ENCODE measurements at regions not wholly inside any gene's neighbourhood (a gene's known extent, or its start where the extent isn't known, plus 50 kb on each side); places are given as distances from the start of the nearest gene placed in this dataset.

DNA sequence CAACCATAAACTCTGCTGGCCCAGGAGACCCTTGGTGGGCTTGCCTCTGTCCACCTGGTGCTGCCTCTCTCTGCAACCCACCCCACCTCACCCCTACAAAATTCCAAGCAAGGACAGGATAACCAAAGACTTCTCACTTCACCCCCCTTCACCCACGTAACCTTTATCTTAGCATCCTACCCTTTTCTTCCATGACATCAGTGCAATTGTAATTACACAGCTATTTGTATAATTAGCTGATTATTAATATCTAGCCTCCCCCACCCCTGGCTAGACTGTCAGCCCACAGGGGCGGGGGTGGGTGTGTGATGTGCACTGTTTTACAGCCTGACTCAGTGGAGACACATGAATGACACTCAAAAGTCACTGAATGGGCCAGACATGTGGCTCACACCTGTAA lies 262.2 kb downstream of the MRTFB start:
- DNase-seq (no peak), ATAC-seq (no peak)
- Histone ChIP-seq H3K9me3 (no peaks in the 10 kb centered on the region), H3K36me3 (ENCODE audit: low read depth) (no peaks in the 10 kb centered on the region), H3K4me3 (no peak overlapping the region), H3K4me1 (ENCODE audit: low read depth) (no peaks in the 10 kb centered on the region)
- intact Hi-C loops (cut with DNase I, micrococcal nuclease): no loop called here
- TF ChIP-seq, protein P1, sequence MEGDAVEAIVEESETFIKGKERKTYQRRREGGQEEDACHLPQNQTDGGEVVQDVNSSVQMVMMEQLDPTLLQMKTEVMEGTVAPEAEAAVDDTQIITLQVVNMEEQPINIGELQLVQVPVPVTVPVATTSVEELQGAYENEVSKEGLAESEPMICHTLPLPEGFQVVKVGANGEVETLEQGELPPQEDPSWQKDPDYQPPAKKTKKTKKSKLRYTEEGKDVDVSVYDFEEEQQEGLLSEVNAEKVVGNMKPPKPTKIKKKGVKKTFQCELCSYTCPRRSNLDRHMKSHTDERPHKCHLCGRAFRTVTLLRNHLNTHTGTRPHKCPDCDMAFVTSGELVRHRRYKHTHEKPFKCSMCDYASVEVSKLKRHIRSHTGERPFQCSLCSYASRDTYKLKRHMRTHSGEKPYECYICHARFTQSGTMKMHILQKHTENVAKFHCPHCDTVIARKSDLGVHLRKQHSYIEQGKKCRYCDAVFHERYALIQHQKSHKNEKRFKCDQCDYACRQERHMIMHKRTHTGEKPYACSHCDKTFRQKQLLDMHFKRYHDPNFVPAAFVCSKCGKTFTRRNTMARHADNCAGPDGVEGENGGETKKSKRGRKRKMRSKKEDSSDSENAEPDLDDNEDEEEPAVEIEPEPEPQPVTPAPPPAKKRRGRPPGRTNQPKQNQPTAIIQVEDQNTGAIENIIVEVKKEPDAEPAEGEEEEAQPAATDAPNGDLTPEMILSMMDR (IDR thresholded peaks at IDR 0.05): no peak

DNA sequence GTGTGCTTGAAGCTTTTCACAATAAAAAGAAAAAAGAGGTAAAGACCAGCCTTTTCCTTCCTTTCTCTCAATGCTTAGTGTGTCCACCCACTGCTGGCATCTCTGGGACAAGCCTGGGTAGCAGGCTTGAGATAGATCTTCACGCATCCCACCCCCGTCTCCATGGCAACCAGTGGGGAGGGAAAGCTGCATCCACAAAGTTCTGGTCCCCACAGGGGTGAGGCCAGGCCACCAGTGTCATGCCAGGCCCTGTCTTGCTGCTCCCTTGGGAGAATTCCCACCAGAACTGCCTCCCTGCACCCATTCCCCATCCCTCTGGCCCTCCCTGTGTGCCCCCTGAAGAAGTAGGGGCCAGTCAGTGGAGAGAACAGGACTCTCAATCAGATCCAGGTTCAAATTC lies 259.9 kb downstream of the MRTFB start:
- no peak overlapping the region for H3K4me3 ChIP-seq
- no peaks in the 10 kb centered on the region for H3K4me1 ChIP-seq (ENCODE audit: low read depth)
- TF ChIP-seq, protein P1 (IDR thresholded peaks at IDR 0.05): no peak
- H3K36me3 ChIP-seq (ENCODE audit: low read depth): no peaks in the 10 kb centered on the region
- intact Hi-C loops (cut with DNase I, micrococcal nuclease): no loop called here
- ATAC-seq: no peak
- no peaks in the 10 kb centered on the region for H3K9me3 ChIP-seq
- no peak for DNase-seq

DNA sequence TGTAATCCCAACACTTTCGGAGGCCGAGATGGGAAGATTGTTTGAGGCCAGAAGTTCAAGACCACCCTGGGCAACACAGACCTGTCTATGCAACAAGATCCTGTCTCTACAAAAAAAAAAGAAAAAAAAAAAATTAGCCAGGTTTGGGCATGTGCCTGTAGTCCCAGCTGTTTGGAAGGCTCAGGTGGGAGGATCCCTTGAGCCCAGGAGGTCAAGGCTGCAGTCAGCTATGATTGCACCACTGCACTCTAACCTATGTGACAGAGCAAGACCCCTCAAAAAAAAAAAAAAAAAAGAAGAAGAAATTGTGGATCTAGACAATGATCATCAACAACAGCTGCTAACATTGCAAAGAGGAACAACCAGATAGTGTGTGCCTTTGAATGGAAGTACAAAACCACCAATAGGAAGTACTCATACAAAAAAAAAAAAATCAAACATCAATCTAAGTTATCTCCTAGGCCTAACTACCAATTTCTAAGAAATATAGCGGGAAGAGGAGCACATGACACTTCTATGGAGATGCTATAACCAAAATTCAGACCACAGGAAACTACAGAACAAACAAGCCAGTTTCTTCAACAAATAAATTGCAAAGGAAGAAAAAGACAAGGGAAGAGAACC lies 258.7 kb downstream of the MRTFB start:
- intact Hi-C loops (cut with DNase I, micrococcal nuclease): no loop called here
- Histone ChIP-seq H3K36me3 (ENCODE audit: low read depth) (no peaks in the 10 kb centered on the region), H3K4me3 (no peak overlapping the region), H3K9me3 (no peaks in the 10 kb centered on the region), H3K4me1 (ENCODE audit: low read depth) (no peaks in the 10 kb centered on the region)
- ATAC-seq (no peak), DNase-seq (no peak)
- TF ChIP-seq, protein P1 (IDR thresholded peaks at IDR 0.05): no peak

DNA sequence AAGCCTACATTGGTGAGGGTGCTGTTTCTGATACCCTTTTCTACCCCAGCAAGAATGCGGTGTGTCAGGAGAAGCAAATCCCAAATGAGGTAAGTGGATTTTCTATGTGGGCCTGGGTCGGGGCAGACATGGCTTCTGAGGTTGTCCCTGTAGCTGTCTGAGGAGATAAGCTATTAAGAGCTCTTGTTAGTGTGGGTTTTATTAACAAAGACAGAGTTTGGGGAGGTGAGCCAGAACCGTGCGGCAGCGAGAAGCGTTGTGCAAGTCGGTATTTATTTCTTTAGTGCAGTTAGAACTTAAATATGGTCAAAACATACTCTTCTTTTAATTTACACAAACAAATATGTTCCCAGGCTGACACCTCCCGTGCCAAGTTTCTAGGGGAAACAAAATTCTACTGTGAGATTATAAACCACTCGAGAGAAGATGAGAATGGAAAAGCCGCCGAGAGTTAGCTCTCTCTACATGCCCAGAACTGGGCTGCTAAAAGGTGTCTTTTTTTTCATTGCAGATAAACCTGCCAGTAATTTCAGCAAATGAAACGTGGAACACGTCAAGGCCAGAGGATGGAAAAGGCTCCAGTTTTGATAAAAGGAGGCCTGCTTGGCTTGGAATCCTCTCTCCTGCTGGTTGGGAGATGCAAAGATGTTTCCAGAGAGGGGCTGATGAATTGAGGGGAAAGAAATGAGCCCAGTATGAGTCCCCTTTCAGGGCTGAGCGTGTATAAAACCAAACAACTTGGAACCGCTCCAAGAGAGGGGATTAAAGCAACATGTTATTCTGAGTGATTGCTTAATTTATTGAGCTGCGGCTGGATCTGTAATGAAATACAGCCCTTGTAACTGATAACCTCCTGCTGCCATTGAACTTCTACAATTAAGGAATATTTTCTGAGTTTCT lies 254.6 kb downstream of the MRTFB start:
- ATAC-seq: no peak
- intact Hi-C loops (cut with DNase I, micrococcal nuclease): no loop called here

DNA sequence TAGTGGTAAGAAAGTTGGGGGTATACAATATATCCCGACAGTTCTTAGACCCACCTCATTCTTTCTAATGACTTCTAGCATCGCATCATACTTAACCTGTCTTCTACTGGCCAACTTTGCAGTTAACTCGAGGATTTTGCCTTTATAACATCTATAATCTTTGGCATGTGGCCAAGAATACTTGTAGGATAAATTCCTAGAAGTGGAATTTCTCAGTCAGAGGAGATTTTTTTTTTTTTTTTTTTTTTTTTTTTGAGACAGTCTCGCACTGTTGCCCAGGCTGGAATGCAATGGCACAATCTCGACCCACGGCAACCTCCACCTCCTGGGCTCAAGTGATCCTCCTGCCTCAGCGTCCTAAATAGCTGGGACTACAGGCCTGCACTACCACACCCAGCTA lies 253.5 kb downstream of the MRTFB start:
- H3K36me3 ChIP-seq (ENCODE audit: low read depth): no peaks in the 10 kb centered on the region
- ATAC-seq: no peak

More for the DNA sequence above, 254.6 kb downstream of the MRTFB start:
- H3K4me3 ChIP-seq: no peak overlapping the region
- no peaks in the 10 kb centered on the region for H3K9me3 ChIP-seq
- TF ChIP-seq, protein P1 (IDR thresholded peaks at IDR 0.05): no peak
- no peaks in the 10 kb centered on the region for H3K4me1 ChIP-seq (ENCODE audit: low read depth)
- no peak for DNase-seq
- no peaks in the 10 kb centered on the region for H3K36me3 ChIP-seq (ENCODE audit: low read depth)

More for the DNA sequence above, 253.5 kb downstream of the MRTFB start:
- intact Hi-C loops (cut with DNase I, micrococcal nuclease): no loop called here
- no peak for DNase-seq
- Histone ChIP-seq H3K9me3 (no peaks in the 10 kb centered on the region), H3K4me1 (ENCODE audit: low read depth) (no peaks in the 10 kb centered on the region), H3K4me3 (no peak overlapping the region)
- TF ChIP-seq, protein P1 (IDR thresholded peaks at IDR 0.05): no peak

Data from mucosa of descending colon (tissue), 3 donors.